NCI-H187 (cell line): ENCODE measurements at regions not wholly inside any gene's neighbourhood (a gene's known extent, or its start where the extent isn't known, plus 50 kb on each side); places are given as distances from the start of the nearest gene placed in this dataset.
"Not testable (repeated sequence)": the region's sequence is repeated elsewhere in the genome, so short reads cannot be mapped to it uniquely, and the experiment has no call there.

Source experiments
- DNase-seq, 2 experiments: peaks; one replicate each; lab custom pipeline; 2025; lab: John Stamatoyannopoulos, UW

- no peak for DNase-seq
Measured at GRCh38 chr1:215287362-215287761, 204.8 kb downstream of the KCNK2 start.

GRCh38 chr1:215290018-215290417, 207.5 kb downstream of the KCNK2 start:
- DNase-seq = no peak

- no peak for DNase-seq
Measured at GRCh38 chr1:215292932-215293331, 210.4 kb downstream of the KCNK2 start.

- DNase-seq = no peak
Measured at GRCh38 chr1:215306426-215306825, 223.9 kb downstream of the KCNK2 start.

GRCh38 chr1:215321802-215322201, 239.3 kb downstream of the KCNK2 start:
- DNase-seq = no peak

- DNase-seq = not testable (repeated sequence)
Measured at GRCh38 chr1:215323992-215324391, 241.5 kb downstream of the KCNK2 start.

GRCh38 chr1:215330426-215330825, 236.7 kb upstream of the KCTD3 start:
- DNase-seq = no peak

DNA sequence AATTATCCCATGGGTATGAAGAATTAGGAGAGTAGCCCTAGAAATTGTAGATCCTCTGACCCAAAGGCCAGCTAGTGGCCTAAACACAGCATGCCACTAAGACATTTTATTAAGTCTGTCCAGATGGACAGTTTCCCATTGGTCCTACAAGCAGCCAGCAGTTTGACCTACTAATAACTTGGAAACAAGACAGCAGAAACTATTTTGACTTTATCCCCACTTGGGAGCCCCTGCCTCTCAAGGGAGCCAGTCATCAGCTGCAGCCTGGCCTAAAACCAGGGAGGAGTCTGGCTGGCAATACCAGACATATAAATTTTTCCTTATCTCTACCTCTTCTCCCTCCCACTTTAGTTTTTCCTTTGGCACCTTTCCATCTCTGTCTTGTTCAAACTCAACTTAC, 222.6 kb upstream of the KCTD3 start:
- no peak for DNase-seq

- DNase-seq = no peak
Measured at GRCh38 chr1:215345208-215345607, 221.9 kb upstream of the KCTD3 start.

- DNase-seq = no peak
Measured at GRCh38 chr1:215345766-215346165, 221.3 kb upstream of the KCTD3 start.

DNA sequence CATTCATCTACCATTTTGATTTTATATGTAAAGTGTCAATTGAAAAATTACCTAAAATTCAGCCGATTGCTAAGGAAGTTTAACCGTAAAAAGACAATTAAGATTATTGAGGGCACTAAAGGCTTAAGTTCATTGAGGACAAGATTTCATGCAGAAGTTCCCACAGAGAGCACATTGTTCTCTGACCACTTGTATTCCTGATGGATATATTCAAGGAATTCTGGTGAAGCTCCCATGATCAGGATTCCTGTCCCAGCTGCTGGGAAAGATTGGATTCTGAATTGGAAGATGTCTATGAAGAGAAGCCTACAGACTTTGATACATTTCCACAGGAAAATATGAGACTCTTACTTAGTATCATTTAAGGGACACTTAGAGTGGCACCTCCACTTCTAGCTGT, 209.2 kb upstream of the KCTD3 start:
- no peak for DNase-seq

GRCh38 chr1:215358356-215358755, 208.7 kb upstream of the KCTD3 start:
- DNase-seq = no peak

DNA sequence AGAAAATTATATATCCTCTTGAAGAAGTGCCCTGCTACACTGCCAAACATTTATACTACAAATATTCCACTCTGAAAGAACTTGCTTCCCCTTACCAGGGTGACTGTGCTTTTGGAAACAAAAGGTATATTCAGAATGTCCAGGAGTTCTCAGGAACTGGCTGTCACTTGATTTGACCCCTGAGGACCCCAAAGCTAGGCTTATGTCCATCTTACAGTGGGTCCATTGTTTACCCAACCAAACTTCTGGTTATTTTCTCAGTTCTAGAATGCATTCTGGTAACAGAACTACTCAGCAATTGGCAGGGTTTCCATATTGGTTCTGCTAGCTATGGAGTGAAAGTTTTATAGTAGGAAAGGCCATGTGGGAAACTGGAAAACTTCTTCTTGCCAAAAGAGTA, 207.1 kb upstream of the KCTD3 start:
- no peak for DNase-seq

DNA sequence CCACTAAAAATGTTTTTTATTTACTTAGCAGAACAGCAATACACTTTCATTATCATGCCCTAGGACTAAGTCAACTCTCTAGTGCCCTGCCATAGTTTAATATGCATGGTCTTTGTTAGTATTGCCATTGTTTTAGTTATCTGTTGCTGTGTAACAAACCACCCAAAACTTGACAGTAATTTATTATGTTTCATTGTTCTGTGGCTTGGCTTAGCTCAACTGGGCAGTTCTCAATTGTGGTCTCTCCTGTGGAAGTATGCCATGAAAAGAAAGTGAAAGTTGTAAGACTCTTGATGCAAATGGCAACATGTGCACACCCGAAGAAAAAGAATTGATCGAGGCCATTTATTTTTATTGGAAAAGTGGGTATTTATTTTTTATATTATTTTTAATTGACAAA, 206.3 kb upstream of the KCTD3 start:
- no peak for DNase-seq

DNA sequence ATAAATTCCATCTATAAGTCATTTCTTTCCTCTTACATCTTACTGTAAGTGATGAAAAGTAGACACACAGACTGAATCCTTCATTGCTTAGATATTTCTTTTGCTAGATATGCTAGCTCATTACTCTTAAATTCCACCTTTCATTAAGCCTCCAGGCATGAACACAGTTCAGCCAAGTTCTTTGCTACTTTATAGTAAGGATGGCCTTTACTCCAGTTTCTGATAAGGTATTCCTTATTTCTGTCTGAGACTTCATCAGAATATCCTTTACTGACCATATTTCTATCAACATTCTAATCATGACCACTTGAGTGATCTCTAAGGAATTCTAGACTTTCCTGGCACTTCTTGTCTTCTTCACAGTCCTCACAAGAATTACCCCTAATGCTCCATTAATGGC, 191.7 kb upstream of the KCTD3 start:
- no peak for DNase-seq

GRCh38 chr1:215376544-215377264, 190.4 kb upstream of the KCTD3 start:
- peak in 1 of 2 experiments; percentile 9 for DNase-seq

DNA sequence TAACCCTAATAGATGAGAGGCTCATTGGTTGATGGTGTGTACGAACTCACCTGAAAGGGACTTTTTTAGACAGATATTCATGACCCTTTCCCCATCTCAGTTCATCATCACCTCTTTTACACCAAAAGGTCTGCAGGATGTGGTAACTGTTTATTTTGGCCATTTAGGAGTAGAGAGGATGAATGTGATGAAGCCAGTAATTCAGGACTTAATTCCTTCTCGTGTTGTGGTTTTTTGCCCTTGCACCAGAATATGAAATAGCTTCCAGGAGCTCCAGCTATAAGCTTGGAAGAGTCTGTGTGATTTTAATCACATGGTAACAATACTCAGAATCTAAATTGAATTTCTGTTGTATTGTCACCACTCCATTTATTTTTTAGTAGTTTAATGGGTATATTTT, 189.4 kb upstream of the KCTD3 start:
- no peak for DNase-seq

GRCh38 chr1:215380566-215380965, 186.5 kb upstream of the KCTD3 start:
- DNase-seq = no peak

GRCh38 chr1:215393476-215393875, 173.6 kb upstream of the KCTD3 start:
- no peak for DNase-seq

- no peak for DNase-seq
Measured at GRCh38 chr1:215394084-215394991, 172.8 kb upstream of the KCTD3 start.

DNA sequence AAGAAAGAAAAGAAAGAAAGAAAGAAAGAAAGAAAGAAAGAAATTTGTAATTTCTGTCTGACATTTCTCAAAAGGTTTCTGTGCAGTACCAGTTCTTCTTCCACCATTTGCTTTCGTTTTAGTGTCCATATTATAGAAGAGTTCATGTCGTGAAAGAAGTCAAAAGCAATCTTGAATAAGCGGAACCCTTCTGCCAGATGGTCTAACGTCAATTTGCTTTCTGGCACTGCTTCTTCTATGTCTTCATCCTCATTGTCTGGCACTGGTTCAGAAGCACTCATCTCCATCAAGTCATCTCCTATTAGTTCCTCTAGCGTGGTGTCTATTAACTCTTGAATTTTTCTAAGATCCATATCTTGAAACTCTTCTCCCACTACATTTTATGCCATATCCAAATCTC, 170.0 kb upstream of the KCTD3 start:
- no peak for DNase-seq

DNA sequence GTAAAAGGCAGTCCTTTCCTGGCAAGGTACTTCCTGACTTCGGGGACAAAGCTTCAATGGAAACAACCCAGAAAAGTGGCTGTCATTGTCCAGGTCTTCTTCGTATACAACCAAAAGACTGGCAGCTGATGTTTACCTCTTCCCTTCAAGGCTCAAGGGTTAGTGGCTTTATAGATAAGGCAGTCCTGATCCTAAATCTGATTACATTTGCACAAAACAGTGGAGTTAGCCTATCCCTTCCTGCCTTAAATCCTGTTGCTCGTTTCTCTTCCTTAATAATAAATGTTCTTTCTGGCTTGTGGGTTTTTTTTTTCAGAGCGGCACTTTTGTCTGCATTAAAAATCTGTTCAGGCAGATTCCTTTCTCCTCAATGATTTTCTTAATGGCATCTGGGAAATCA, 169.3 kb upstream of the KCTD3 start:
- DNase-seq = no peak

DNA sequence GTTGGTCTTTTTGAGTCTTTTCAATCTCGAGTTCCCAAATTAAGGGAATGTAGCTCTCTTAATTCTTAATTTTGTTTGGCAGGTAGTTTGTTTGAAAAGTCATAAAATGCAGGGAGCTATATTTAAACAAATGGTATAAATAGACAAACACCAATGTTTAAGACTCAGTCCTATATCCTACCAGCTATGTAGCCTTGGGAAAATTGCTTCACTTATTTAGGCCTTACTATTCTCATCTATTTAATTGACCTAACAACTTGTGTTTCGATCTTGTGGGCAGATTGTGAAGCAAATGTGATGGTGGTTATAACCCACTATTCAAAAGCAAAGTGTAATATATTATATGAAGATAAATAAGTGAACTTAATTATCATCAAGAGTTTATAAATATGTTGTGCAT, 167.3 kb upstream of the KCTD3 start:
- DNase-seq = no peak
